Neural progenitor cell (in vitro differentiated cells): ENCODE measurements at regions not wholly inside any gene's neighbourhood (a gene's known extent, or its start where the extent isn't known, plus 50 kb on each side); places are given as distances from the start of the nearest gene placed in this dataset.
"Not testable (repeated sequence)": the region's sequence is repeated elsewhere in the genome, so short reads cannot be mapped to it uniquely, and the experiment has no call there.

Experiments used
- DNase-seq: peaks from one replicate; pipeline ENCODE4 v3.0.0-alpha.2; 2016; ENCODE audit warnings: low spot score
- H2AFZ ChIP-seq: fragments of 200-600 bp; sonication (generic); replicated peaks from 2 replicates; pipeline ENCODE4 v1.6.1; 2016; ENCODE audit warnings: antibody characterized with exemption
- H3F3A ChIP-seq: fragments of 200-600 bp; sonication (generic); 2 replicates; pipeline ENCODE4 v1.6.1; 2016; ENCODE audit warnings: antibody characterized with exemption, low read depth
- H3K27ac ChIP-seq: fragments of 200-600 bp; sonication (generic); 2 replicates; pipeline ENCODE4 v1.5.1; 2016; ENCODE audit warnings: mild to moderate bottlenecking
- H3K27me3 ChIP-seq: fragments of 200-600 bp; sonication (generic); 2 replicates; pipeline ENCODE4 v1.6.1; 2016; ENCODE audit warnings: mild to moderate bottlenecking, moderate library complexity
- H3K36me3 ChIP-seq: fragments of 200-600 bp; sonication (generic); 2 replicates; pipeline ENCODE4 v1.5.1; 2016
- H3K4me1 ChIP-seq: fragments of 200-600 bp; sonication (generic); 2 replicates; pipeline ENCODE4 v1.6.1; 2016; ENCODE audit warnings: mixed run types
- H3K4me2 ChIP-seq: fragments of 200-600 bp; sonication (generic); 2 replicates; pipeline ENCODE4 v1.6.1; 2016
- H3K4me3 ChIP-seq: fragments of 200-600 bp; sonication (generic); 2 replicates; pipeline ENCODE4 v1.5.1; 2016
- H3K79me2 ChIP-seq: fragments of 200-600 bp; sonication (generic); 2 replicates; pipeline ENCODE4 v1.6.1; 2016; ENCODE audit warnings: low read depth
- H3K9ac ChIP-seq: fragments of 200-600 bp; sonication (generic); 2 replicates; pipeline ENCODE4 v1.6.1; 2016
- H3K9me3 ChIP-seq: fragments of 200-600 bp; sonication (generic); 2 replicates; pipeline ENCODE4 v1.5.1; 2016; ENCODE audit warnings: low read depth
- H4K20me1 ChIP-seq: fragments of 200-600 bp; sonication (generic); 2 replicates; pipeline ENCODE4 v1.6.1; 2016; ENCODE audit warnings: low read depth
- H3K27ac Mint-ChIP-seq: 3 replicates; pipeline ENCODE4 v1.8.0; 2021; ENCODE audit warnings: mixed read lengths
- H3K27me3 Mint-ChIP-seq: 2 replicates; pipeline ENCODE4 v1.8.0; 2022; ENCODE audit warnings: low read depth, mild to moderate bottlenecking, inconsistent platforms, moderate library complexity, mixed read lengths; ENCODE audit not compliant: insufficient read depth
- H3K36me3 Mint-ChIP-seq: 3 replicates; pipeline ENCODE4 v1.8.0; 2021; ENCODE audit warnings: mixed read lengths
- H3K4me1 Mint-ChIP-seq: 3 replicates; pipeline ENCODE4 v1.8.0; 2021; ENCODE audit warnings: mixed read lengths
- H3K4me3 Mint-ChIP-seq: 3 replicates; pipeline ENCODE4 v1.8.0; 2021; ENCODE audit warnings: mild to moderate bottlenecking, moderate library complexity, mixed read lengths
- H3K9me3 Mint-ChIP-seq: 3 replicates; pipeline ENCODE4 v1.8.0; 2020; ENCODE audit warnings: mixed read lengths
- CTCF ChIP-seq: fragments of 200-600 bp; sonication (generic); IDR thresholded peaks from 2 replicates; pipeline ENCODE4 v1.5.1; 2017; ENCODE audit warnings: antibody characterized with exemption, mild to moderate bottlenecking
- EZH2 ChIP-seq: fragments of 200-600 bp; sonication (generic); IDR thresholded peaks from 2 replicates; pipeline ENCODE4 v1.6.1; 2017; ENCODE audit warnings: antibody characterized with exemption, mild to moderate bottlenecking, moderate library complexity
- EZH2phosphoT487 ChIP-seq: fragments of 200-600 bp; sonication (generic); IDR thresholded peaks from 2 replicates; pipeline ENCODE4 v1.6.1; 2017; ENCODE audit warnings: antibody characterized with exemption

- Mint-ChIP-seq H3K9me3 (no peaks in the 10 kb centered on the region), H3K27me3 (no peaks in the 10 kb centered on the region), H3K4me3 (no peak overlapping the region), H3K4me1 (no peaks in the 10 kb centered on the region), H3K27ac (no peak overlapping the region), H3K36me3 (no peaks in the 10 kb centered on the region)
- H3K9me3 ChIP-seq = no peaks in the 10 kb centered on the region
- no peaks in the 10 kb centered on the region for H3K79me2 ChIP-seq
- DNase-seq = no peak
- no peak overlapping the region for H3K9ac ChIP-seq
- H2AFZ ChIP-seq = no peak overlapping the region
- no peaks in the 10 kb centered on the region for H3K36me3 ChIP-seq
- H3K27me3 ChIP-seq = no peaks in the 10 kb centered on the region
- H3K4me3 ChIP-seq = no peak overlapping the region
- H3F3A ChIP-seq = no peaks in the 10 kb centered on the region
- no peak for TF ChIP-seq EZH2phosphoT487
- no peak for TF ChIP-seq CTCF
- TF ChIP-seq EZH2 = no peak
- no peak overlapping the region for H3K4me2 ChIP-seq
- no peaks in the 10 kb centered on the region for H4K20me1 ChIP-seq
- H3K27ac ChIP-seq = no peak overlapping the region
- H3K4me1 ChIP-seq = no peaks in the 10 kb centered on the region
Observed at GRCh38 chr3:26932752-26933151, 310.2 kb downstream of the LRRC3B start.

- not testable (repeated sequence) for H3K27me3 Mint-ChIP-seq, H3K4me1 Mint-ChIP-seq
Observed at GRCh38 chr3:26945480-26945879, 322.9 kb downstream of the LRRC3B start.

GRCh38 chr3:26960382-26960781 is 337.8 kb downstream of the LRRC3B start:
- Mint-ChIP-seq H3K4me3 (no peak overlapping the region), H3K27me3 (no peaks in the 10 kb centered on the region), H3K27ac (no peak overlapping the region), H3K36me3 (no peaks in the 10 kb centered on the region), H3K4me1 (no peaks in the 10 kb centered on the region), H3K9me3 (peaks cover 2% of the 10 kb centered on the region)
- Histone ChIP-seq H3K27me3 (no peaks in the 10 kb centered on the region), H3K79me2 (no peaks in the 10 kb centered on the region), H3K4me1 (no peaks in the 10 kb centered on the region), H3K4me3 (no peak overlapping the region), H3K27ac (no peak overlapping the region), H3K36me3 (no peaks in the 10 kb centered on the region), H3F3A (no peaks in the 10 kb centered on the region), H4K20me1 (no peaks in the 10 kb centered on the region), H3K4me2 (no peak overlapping the region), H3K9ac (no peak overlapping the region), H3K9me3 (no peaks in the 10 kb centered on the region), H2AFZ (no peak overlapping the region)
- DNase-seq = no peak
- TF ChIP-seq EZH2 (no peak), EZH2phosphoT487 (no peak), CTCF (no peak)

More at GRCh38 chr3:26945480-26945879, 322.9 kb downstream of the LRRC3B start:
- not testable (repeated sequence) for H2AFZ ChIP-seq, H3K4me3 ChIP-seq, H3F3A ChIP-seq, H3K27me3 ChIP-seq, H3K9me3 ChIP-seq, H3K36me3 Mint-ChIP-seq, H3K27ac Mint-ChIP-seq, H3K9ac ChIP-seq, H3K4me2 ChIP-seq, DNase-seq, H3K36me3 ChIP-seq, H3K79me2 ChIP-seq, H3K4me3 Mint-ChIP-seq, H3K27ac ChIP-seq, H3K4me1 ChIP-seq, H4K20me1 ChIP-seq
- H3K9me3 Mint-ChIP-seq = peaks cover 19% of the 10 kb centered on the region

- Histone ChIP-seq H3K4me2 (no peak overlapping the region), H3K9me3 (no peaks in the 10 kb centered on the region), H2AFZ (peak overlapping the region; percentile 20), H3K36me3 (no peaks in the 10 kb centered on the region), H4K20me1 (no peaks in the 10 kb centered on the region), H3K27me3 (no peaks in the 10 kb centered on the region), H3K9ac (no peak overlapping the region), H3K27ac (no peak overlapping the region), H3F3A (no peaks in the 10 kb centered on the region), H3K4me1 (no peaks in the 10 kb centered on the region), H3K4me3 (no peak overlapping the region), H3K79me2 (no peaks in the 10 kb centered on the region)
- no peak for DNase-seq
- Mint-ChIP-seq H3K27me3 (peaks cover 2% of the 10 kb centered on the region), H3K36me3 (no peaks in the 10 kb centered on the region), H3K9me3 (peaks cover 3% of the 10 kb centered on the region), H3K27ac (no peak overlapping the region), H3K4me3 (no peak overlapping the region), H3K4me1 (no peaks in the 10 kb centered on the region)
- TF ChIP-seq CTCF (no peak), EZH2 (no peak), EZH2phosphoT487 (no peak)
Observed at GRCh38 chr3:26962492-26963360, 340.2 kb downstream of the LRRC3B start.
